ENCODE measurements at regions not wholly inside any gene's neighbourhood (a gene's known extent, or its start where the extent isn't known, plus 50 kb on each side); places are given as distances from the start of the nearest gene placed in this dataset.

DNA sequence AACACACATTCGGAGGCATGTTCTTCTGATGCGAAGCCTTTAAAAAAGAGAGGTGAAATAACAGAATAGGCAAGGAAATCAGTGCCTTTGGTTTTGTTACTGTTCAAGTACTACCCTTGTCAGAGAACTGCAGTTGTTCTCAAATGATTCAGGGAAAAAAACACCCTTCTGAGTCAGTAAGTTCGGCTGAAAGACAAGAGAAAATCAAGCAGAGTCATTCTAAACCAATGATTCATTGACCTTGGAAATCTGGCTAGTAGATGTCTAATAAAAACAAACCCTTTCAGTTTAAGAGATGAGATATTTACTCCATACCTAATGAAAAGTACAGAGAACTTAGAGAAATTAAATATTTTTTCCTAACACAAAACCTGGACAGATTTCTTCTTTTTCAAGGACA, 72.7 kb upstream of the ABI3BP start:
- no peak for TF ChIP-seq EZH2 (IDR thresholded peaks at IDR 0.05)
- TF ChIP-seq EZH2phosphoT487 (IDR thresholded peaks at IDR 0.05) = no peak
- TF ChIP-seq CTCF (IDR thresholded peaks at IDR 0.05) = no peak
- no peaks in the 10 kb centered on the region for H3K4me1 Mint-ChIP-seq
- no peak for DNase-seq (ENCODE audit: low spot score)
- Histone ChIP-seq H3K4me1 (peaks cover 3% of the 10 kb centered on the region), H2AFZ (replicated peaks) (no peak overlapping the region), H3K9ac (no peak overlapping the region), H3F3A (ENCODE audit: low read depth) (no peaks in the 10 kb centered on the region), H3K27me3 (no peaks in the 10 kb centered on the region), H3K4me2 (no peak overlapping the region), H4K20me1 (ENCODE audit: low read depth) (no peaks in the 10 kb centered on the region), H3K27ac (no peak overlapping the region), H3K79me2 (ENCODE audit: low read depth) (no peaks in the 10 kb centered on the region), H3K9me3 (ENCODE audit: low read depth) (no peaks in the 10 kb centered on the region), H3K4me3 (no peak overlapping the region), H3K36me3 (no peaks in the 10 kb centered on the region)
- H3K27ac Mint-ChIP-seq = no peak overlapping the region
- no peaks in the 10 kb centered on the region for H3K27me3 Mint-ChIP-seq (ENCODE audit: insufficient read depth, low read depth)
- H3K36me3 Mint-ChIP-seq = no peaks in the 10 kb centered on the region
- no peak overlapping the region for H3K4me3 Mint-ChIP-seq
- H3K9me3 Mint-ChIP-seq = no peaks in the 10 kb centered on the region

DNA sequence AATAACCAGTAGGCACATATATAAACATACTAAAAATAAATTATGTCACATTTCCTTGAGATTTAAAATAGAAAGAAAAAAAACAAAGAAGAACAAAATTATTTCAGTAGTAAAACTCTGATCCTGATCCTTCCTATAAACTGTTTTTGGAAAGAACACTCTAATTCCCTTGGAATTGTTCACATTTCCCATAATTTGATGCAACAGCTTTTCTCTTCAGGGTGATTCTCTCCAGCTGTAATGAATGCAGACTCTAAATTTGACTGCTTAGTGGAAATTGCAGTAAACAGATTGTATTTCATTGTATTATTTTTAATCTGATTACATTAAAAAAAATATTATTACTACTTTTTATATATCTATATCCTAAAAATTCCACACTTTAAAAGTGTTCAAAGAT, 70.2 kb upstream of the ABI3BP start:
- Histone ChIP-seq H2AFZ (replicated peaks) (no peak overlapping the region), H4K20me1 (ENCODE audit: low read depth) (no peaks in the 10 kb centered on the region), H3K27me3 (no peaks in the 10 kb centered on the region), H3K27ac (no peak overlapping the region), H3K79me2 (ENCODE audit: low read depth) (no peaks in the 10 kb centered on the region), H3K4me1 (peaks cover 3% of the 10 kb centered on the region), H3K36me3 (no peaks in the 10 kb centered on the region), H3K4me2 (no peak overlapping the region), H3K4me3 (no peak overlapping the region), H3K9me3 (ENCODE audit: low read depth) (no peaks in the 10 kb centered on the region), H3F3A (ENCODE audit: low read depth) (no peaks in the 10 kb centered on the region), H3K9ac (no peak overlapping the region)
- Mint-ChIP-seq H3K27ac (no peak overlapping the region), H3K36me3 (no peaks in the 10 kb centered on the region), H3K4me1 (no peaks in the 10 kb centered on the region), H3K9me3 (peaks cover 8% of the 10 kb centered on the region), H3K27me3 (ENCODE audit: insufficient read depth, low read depth) (no peaks in the 10 kb centered on the region), H3K4me3 (no peak overlapping the region)
- no peak for TF ChIP-seq EZH2 (IDR thresholded peaks at IDR 0.05)
- TF ChIP-seq EZH2phosphoT487 (IDR thresholded peaks at IDR 0.05) = no peak
- no peak for TF ChIP-seq CTCF (IDR thresholded peaks at IDR 0.05)
- DNase-seq (ENCODE audit: low spot score) = no peak

DNA sequence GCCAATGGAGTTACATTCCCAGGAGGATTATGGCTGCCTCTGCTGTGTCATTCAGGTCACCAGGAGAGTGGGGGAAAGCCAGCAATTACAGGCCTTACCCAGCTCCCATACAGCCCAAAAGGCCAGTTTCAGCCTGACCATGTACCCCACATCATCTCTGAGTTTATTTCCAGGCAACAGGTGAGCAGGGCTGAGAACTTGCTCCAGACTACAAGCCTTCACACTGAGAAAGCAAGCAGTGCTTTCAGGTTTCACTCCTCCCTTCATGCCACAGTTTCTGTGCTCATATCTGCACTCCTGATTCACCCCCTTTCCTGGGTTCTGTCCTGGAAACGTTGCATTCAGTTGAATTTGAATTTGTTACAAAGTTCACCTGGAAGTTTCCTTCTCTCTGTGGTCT, 68.1 kb upstream of the ABI3BP start:
- Histone ChIP-seq H3F3A (ENCODE audit: low read depth) (no peaks in the 10 kb centered on the region), H3K9me3 (ENCODE audit: low read depth) (no peaks in the 10 kb centered on the region), H3K4me3 (no peak overlapping the region), H2AFZ (replicated peaks) (no peak overlapping the region), H3K4me1 (peaks cover 3% of the 10 kb centered on the region), H3K4me2 (no peak overlapping the region), H3K27me3 (no peaks in the 10 kb centered on the region), H4K20me1 (ENCODE audit: low read depth) (no peaks in the 10 kb centered on the region), H3K9ac (no peak overlapping the region), H3K79me2 (ENCODE audit: low read depth) (no peaks in the 10 kb centered on the region), H3K36me3 (no peaks in the 10 kb centered on the region), H3K27ac (no peak overlapping the region)
- Mint-ChIP-seq H3K36me3 (no peaks in the 10 kb centered on the region), H3K27me3 (ENCODE audit: insufficient read depth, low read depth) (no peaks in the 10 kb centered on the region), H3K4me1 (no peaks in the 10 kb centered on the region), H3K27ac (no peak overlapping the region), H3K9me3 (peaks cover 12% of the 10 kb centered on the region), H3K4me3 (no peak overlapping the region)
- DNase-seq (ENCODE audit: low spot score) = no peak
- TF ChIP-seq EZH2 (IDR thresholded peaks at IDR 0.05) (no peak), EZH2phosphoT487 (IDR thresholded peaks at IDR 0.05) (no peak)

- H3K4me2 ChIP-seq = no peak overlapping the region
- no peaks in the 10 kb centered on the region for H3K27me3 ChIP-seq
- no peak overlapping the region for H3K27ac Mint-ChIP-seq
- TF ChIP-seq CTCF (IDR thresholded peaks at IDR 0.05) = no peak
- no peak for TF ChIP-seq EZH2phosphoT487 (IDR thresholded peaks at IDR 0.05)
- TF ChIP-seq EZH2 (IDR thresholded peaks at IDR 0.05) = no peak
- H3K36me3 Mint-ChIP-seq = no peaks in the 10 kb centered on the region
- H3K36me3 ChIP-seq = no peaks in the 10 kb centered on the region
- no peaks in the 10 kb centered on the region for H3K4me1 ChIP-seq
- no peaks in the 10 kb centered on the region for H3K9me3 ChIP-seq (ENCODE audit: low read depth)
- H3K4me3 ChIP-seq = no peak overlapping the region
- no peaks in the 10 kb centered on the region for H3F3A ChIP-seq (ENCODE audit: low read depth)
- H3K9ac ChIP-seq = no peak overlapping the region
- H4K20me1 ChIP-seq (ENCODE audit: low read depth) = no peaks in the 10 kb centered on the region
- no peak for DNase-seq (ENCODE audit: low spot score)
- H3K27me3 Mint-ChIP-seq (ENCODE audit: insufficient read depth, low read depth) = no peaks in the 10 kb centered on the region
- H3K4me1 Mint-ChIP-seq = no peaks in the 10 kb centered on the region
- no peaks in the 10 kb centered on the region for H3K79me2 ChIP-seq (ENCODE audit: low read depth)
- H3K9me3 Mint-ChIP-seq = peaks cover 1% of the 10 kb centered on the region
- no peak overlapping the region for H2AFZ ChIP-seq (replicated peaks)
- H3K4me3 Mint-ChIP-seq = no peak overlapping the region
- no peak overlapping the region for H3K27ac ChIP-seq
Measured at GRCh38 chr3:101050866-101051265, 57.6 kb upstream of the ABI3BP start.

Measured in neural progenitor cell (in vitro differentiated cells).